Frontal cortex (tissue), 3 donors: ENCODE measurements at regions not wholly inside any gene's neighbourhood (a gene's known extent, or its start where the extent isn't known, plus 50 kb on each side); places are given as distances from the start of the nearest gene placed in this dataset.

Experiments used
- DNase-seq, 2 donors: peaks; one replicate each; pipeline ENCODE4 v3.0.0; 2012; ENCODE audit warnings: low spot score in 2 of 2
- FAIRE-seq: peaks from 2 replicates; lab custom pipeline; 2012; peaks lifted over from hg19 to GRCh38; lab: Jason Lieb, UNC
- donor health status: control.
- donor health status: control.
- donor health status: control.

GRCh38 chr6:156654919-156655918, 122.0 kb upstream of the ARID1B start:
- DNase-seq, result no peak
- no peak for FAIRE-seq

DNA sequence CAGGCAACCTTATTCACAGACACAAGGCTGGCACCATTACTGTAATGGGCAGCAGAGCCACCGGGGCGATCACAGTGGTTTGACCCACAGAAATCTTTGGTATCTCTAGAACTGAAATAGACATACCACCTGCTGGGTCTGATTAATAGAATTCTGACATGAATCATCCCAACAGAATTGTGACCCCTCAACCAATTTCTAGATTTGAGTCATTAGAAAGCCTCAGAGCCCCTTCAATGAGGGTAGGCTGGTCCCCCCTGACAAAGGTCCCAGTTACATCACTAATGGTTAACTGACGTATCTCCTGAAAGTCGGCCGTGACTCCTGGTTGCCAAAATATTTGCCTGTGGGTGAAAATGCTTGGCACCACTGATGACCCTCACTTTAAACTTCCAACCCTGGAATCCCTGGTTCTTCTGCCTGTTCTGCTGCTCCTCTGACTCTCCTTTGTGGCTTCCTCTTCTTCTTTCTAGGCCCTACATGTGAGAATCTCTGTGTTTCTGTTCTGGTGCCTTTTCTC, 124.9 kb upstream of the ARID1B start:
- DNase-seq, result no peak
- FAIRE-seq, result no peak

- DNase-seq, result no peak
- FAIRE-seq, result no peak
Observed at GRCh38 chr6:156651486-156651885, 125.7 kb upstream of the ARID1B start.

GRCh38 chr6:156650896-156651390, 126.2 kb upstream of the ARID1B start:
- DNase-seq (no peak), FAIRE-seq (no peak)

- no peak for DNase-seq
- no peak for FAIRE-seq
Observed at GRCh38 chr6:156648616-156649015, 128.6 kb upstream of the ARID1B start.

DNA sequence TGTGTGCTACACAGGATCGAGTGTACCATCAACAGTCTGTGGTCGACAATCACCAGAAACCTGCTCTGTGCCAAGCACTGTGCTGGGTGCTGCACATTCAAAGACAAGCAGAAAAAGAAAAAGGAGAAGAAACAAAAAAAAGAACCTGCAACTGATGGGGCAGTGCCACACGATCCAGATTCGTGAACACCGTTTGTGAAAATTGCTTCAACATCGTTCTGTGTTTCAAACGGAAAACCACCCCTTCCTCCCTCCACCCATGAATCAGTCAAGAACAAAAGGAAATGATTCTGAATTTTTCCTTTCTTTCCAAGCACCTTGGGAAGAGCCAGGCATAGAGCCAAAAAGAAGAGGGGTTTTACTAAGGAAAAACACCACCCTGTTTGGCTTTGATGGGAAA, 129.2 kb upstream of the ARID1B start:
- DNase-seq (no peak), FAIRE-seq (no peak)

DNA sequence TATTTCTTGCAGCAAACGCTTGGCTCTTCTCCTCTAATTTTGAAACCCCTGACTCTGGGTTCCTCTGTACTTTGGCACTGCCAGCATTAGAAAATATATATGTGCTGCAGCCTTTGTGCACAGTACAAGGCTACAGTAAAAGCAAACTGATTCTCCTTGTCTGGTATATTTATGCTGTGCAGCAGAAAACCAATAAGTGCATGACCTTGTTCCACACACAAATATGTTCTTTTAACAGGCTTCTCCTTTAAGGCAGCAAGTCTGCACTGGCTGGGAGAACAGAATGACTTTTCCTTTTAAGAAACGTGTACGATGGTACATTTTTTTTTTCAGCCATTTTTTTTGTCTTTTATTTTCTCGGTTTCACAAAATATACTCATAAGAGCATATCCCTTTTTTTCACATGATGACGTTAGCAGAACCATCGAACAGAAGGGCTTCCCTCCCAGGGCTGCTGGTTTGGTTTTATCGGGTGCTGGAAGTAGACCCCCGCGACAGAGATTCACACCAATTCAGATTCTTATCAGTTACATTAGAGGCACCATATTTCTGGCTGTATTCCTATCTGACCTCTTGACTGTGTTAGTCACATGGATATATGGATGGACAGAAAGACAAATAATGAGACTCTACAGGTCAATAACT, 129.9 kb upstream of the ARID1B start:
- FAIRE-seq, result no peak

DNA sequence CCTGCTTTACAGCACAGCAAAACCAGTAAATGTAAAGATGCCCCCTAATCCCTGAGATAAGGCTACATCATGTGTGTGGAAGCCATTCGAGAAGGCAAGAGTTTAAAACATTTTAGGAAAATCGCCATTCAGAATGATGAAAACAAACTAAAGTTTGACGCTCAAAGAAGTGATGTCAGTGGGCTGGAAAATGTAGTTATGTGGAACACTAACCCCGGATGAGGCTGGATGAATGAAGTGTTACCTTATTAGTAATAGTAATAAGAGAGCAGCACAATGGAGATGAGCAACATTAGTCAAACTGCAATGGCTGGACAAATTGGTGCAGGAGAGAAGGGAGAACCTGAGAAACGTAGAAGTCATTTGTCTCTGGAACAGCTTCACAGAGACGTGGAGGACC, 130.7 kb upstream of the ARID1B start:
- no peak for DNase-seq
- FAIRE-seq, result no peak

More for the DNA sequence above, 129.9 kb upstream of the ARID1B start:
- DNase-seq, result no peak

DNA sequence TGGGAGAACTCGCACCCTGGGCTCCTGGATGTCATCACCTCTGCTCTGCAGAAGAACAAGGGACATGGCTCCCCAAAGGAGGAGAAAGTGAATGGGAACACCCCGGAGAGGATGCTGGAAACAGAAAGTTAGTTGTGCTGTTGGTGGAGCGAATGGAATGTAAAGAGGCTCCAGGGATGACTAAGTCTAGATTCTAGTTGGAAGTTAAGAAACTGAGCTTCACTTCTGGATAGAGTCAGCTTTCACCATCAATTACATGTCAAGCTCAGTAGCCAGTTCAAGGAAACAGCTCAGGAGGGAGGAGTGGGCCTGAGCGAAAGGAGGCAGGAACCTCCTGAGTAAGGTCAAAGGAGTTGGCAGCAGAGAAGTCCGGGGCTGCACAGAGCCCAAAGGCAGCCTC, 132.1 kb upstream of the ARID1B start:
- FAIRE-seq (no peak), DNase-seq (no peak)

- FAIRE-seq (no peak), DNase-seq (no peak)
Observed at GRCh38 chr6:156639009-156639721, 138.0 kb upstream of the ARID1B start.

- FAIRE-seq (no peak), DNase-seq (no peak)
Observed at GRCh38 chr6:156638581-156638980, 138.6 kb upstream of the ARID1B start.

DNA sequence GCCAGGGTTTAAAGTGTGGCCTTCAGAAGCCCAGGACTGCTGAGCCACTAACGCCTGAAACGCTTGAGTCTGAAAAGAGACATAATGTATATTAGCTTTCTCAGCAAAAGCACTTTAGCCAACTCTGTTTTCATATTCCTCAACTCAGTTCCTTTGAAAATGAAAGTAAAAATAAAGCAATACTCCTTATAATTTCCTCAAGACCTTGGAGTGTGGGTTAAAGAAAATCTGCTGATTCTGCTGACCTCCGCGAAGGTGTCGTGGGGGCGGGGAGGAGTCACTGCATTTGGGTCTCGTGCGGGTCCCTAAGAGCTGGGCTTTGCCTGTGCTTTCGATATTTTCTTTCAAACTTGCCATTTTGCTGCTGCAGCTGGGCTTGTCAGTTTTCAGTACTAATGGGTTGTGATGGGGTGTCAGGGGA, 142.2 kb upstream of the ARID1B start:
- FAIRE-seq (no peak), DNase-seq (no peak)

- FAIRE-seq (no peak), DNase-seq (no peak)
Observed at GRCh38 chr6:156634048-156634447, 143.1 kb upstream of the ARID1B start.

- no peak for DNase-seq
- FAIRE-seq, result no peak
Observed at GRCh38 chr6:156633291-156633690, 143.9 kb upstream of the ARID1B start.

- FAIRE-seq, result no peak
- DNase-seq, result no peak
Observed at GRCh38 chr6:156630613-156631302, 146.4 kb upstream of the ARID1B start.

DNA sequence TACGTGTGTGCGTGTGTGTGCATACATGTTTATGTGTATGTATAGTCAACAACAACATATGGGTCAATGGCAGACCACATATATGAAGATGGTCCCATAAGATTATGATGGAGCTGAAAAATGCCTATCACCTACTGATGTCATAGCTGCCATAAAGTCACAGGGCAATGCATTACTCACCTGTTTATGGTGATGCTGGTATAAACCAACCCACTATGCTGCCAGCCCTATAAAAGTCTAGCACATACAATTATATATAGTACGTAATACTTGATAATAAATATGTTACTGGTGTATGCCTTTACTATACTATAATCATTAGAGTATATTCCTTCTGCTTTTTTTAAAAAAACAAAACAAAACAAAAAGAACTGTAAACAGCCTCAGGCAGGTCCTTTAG, 148.4 kb upstream of the ARID1B start:
- DNase-seq (no peak), FAIRE-seq (no peak)

GRCh38 chr6:156627524-156627923, 149.7 kb upstream of the ARID1B start:
- DNase-seq (no peak), FAIRE-seq (no peak)

DNA sequence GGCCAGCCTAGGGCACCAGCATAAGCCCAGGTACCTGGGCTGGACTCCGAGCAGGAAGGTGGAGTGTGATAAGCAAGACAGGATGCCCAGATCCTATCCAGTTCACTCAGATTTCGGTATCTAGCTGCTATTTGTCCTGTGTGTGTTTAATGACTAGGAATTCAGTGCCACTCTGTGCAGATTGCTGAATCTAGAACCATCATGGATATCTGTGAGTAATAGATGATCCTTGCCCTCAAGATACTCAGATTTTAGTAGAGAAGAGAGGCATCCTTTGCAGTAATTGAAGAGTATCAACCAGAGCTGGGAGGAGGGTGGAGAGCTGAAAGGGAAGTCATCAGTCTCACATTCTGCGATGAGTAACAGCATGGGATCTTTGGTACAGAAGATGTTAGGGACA, 155.0 kb upstream of the ARID1B start:
- no peak for FAIRE-seq
- DNase-seq, result no peak

- FAIRE-seq (no peak), DNase-seq (no peak)
Observed at GRCh38 chr6:156620331-156620730, 156.8 kb upstream of the ARID1B start.
